SK-N-SH treated with all-trans-retinoic acid at 6 μM for 48 hours (cell line): ENCODE measurements at regions not wholly inside any gene's neighbourhood (a gene's known extent, or its start where the extent isn't known, plus 50 kb on each side); places are given as distances from the start of the nearest gene placed in this dataset.

Experiments
- CREB5 ChIP-seq: fragments of 250-450 bp; sonication (Bioruptor Pico); IDR thresholded peaks from 2 replicates; pipeline ENCODE4 v1.5.1; 2020; ENCODE audit warnings: low read depth, mild to moderate bottlenecking, moderate library complexity
- CSDC2 ChIP-seq: fragments of 250-450 bp; sonication (Bioruptor Pico); IDR thresholded peaks from 2 replicates; pipeline ENCODE4 v1.5.0; 2020; ENCODE audit warnings: mild to moderate bottlenecking, moderate library complexity
- PATZ1 ChIP-seq: fragments of 250-450 bp; sonication (Bioruptor Pico); IDR thresholded peaks from 2 replicates; pipeline ENCODE4 v1.8.0; 2020; ENCODE audit warnings: mild to moderate bottlenecking, moderate library complexity, borderline replicate concordance
- PPARA ChIP-seq: fragments of 250-450 bp; sonication (Bioruptor Pico); IDR thresholded peaks from 2 replicates; pipeline ENCODE4 v1.5.0; 2020; ENCODE audit warnings: mild to moderate bottlenecking, borderline replicate concordance
- TCF4 ChIP-seq: fragments of 250-450 bp; sonication (Bioruptor Pico); IDR thresholded peaks from 2 replicates; pipeline ENCODE4 v1.8.0; 2021; ENCODE audit warnings: mild to moderate bottlenecking, moderate library complexity, borderline replicate concordance
- TSHZ2 ChIP-seq: fragments of 250-450 bp; sonication (Bioruptor Pico); IDR thresholded peaks from 2 replicates; pipeline ENCODE4 v1.5.0; 2020; ENCODE audit warnings: mild to moderate bottlenecking, moderate library complexity
- ZFP3 ChIP-seq: fragments of 250-450 bp; sonication (Bioruptor Pico); IDR thresholded peaks from 2 replicates; pipeline ENCODE4 v1.5.0; 2020; ENCODE audit warnings: mild to moderate bottlenecking, moderate library complexity
- ZFP30 ChIP-seq: fragments of 450-650 bp; formaldehyde crosslinking; IDR thresholded peaks from 2 replicates; pipeline ENCODE4 v1.5.0; 2022; ENCODE audit warnings: mild to moderate bottlenecking, moderate library complexity

- no peak for TF ChIP-seq PPARA (CRISPR knock-in tag)
- TF ChIP-seq CREB5 (CRISPR knock-in tag), result no peak
- no peak for TF ChIP-seq ZFP30
- TF ChIP-seq CSDC2, result no peak
- no peak for TF ChIP-seq TSHZ2 (CRISPR knock-in tag)
- TF ChIP-seq TCF4 (CRISPR knock-in tag), result no peak
- TF ChIP-seq PATZ1 (CRISPR knock-in tag), result no peak
- no peak for TF ChIP-seq ZFP3
Measured at GRCh38 chr2:11980809-11981208, 234.4 kb downstream of the LPIN1 start.
